GM20000 (cell line): ENCODE measurements at regions not wholly inside any gene's neighbourhood (a gene's known extent, or its start where the extent isn't known, plus 50 kb on each side); places are given as distances from the start of the nearest gene placed in this dataset.

ENCODE experiments used
- DNase-seq: peaks from one replicate; pipeline ENCODE4 v3.0.0; 2012; ENCODE audit warnings: low spot score
- CTCF ChIP-seq: IDR thresholded peaks from 2 replicates; pipeline ENCODE4 v1.5.1; 2012; ENCODE audit warnings: mild to moderate bottlenecking, control low read depth; ENCODE audit errors: extremely low read depth, missing control alignments

- no peak for TF ChIP-seq CTCF
- no peak for DNase-seq
Observed at GRCh38 chr18:78919956-78920355, 59.7 kb upstream of the SALL3 start.

- DNase-seq = no peak
- TF ChIP-seq CTCF = no peak
Observed at GRCh38 chr18:78920456-78921138, 59.0 kb upstream of the SALL3 start.

GRCh38 chr18:78922856-78923255 lies 56.8 kb upstream of the SALL3 start:
- no peak for DNase-seq
- TF ChIP-seq CTCF = no peak

- TF ChIP-seq CTCF = no peak
- DNase-seq = no peak
Observed at GRCh38 chr18:78924301-78924700, 55.3 kb upstream of the SALL3 start.

GRCh38 chr18:78924786-78925540 lies 54.7 kb upstream of the SALL3 start:
- no peak for DNase-seq
- no peak for TF ChIP-seq CTCF

- DNase-seq = no peak
- no peak for TF ChIP-seq CTCF
Observed at GRCh38 chr18:78925557-78926242, 53.9 kb upstream of the SALL3 start.

GRCh38 chr18:78926243-78926615 lies 53.4 kb upstream of the SALL3 start:
- no peak for TF ChIP-seq CTCF
- DNase-seq = no peak
